ENCODE measurements at regions not wholly inside any gene's neighbourhood (a gene's known extent, or its start where the extent isn't known, plus 50 kb on each side); places are given as distances from the start of the nearest gene placed in this dataset.
"Not testable (repeated sequence)": the region's sequence is repeated elsewhere in the genome, so short reads cannot be mapped to it uniquely, and the experiment has no call there.

- no peak for DNase-seq
Observed at GRCh38 chrX:25503826-25504225, 488.1 kb upstream of the ARX start.

GRCh38 chrX:25507801-25508200 lies 492.0 kb upstream of the ARX start:
- no peak for DNase-seq

GRCh38 chrX:25519258-25519657 lies 503.5 kb upstream of the ARX start:
- no peak for DNase-seq

- DNase-seq, result not testable (repeated sequence)
Observed at GRCh38 chrX:25522443-25523010, 506.8 kb upstream of the ARX start.

- peak in 1 of 3 donors; percentile 1 for DNase-seq
Observed at GRCh38 chrX:25523574-25524540, 508.1 kb upstream of the ARX start.

GRCh38 chrX:25527156-25527555 lies 511.4 kb upstream of the ARX start:
- no peak for DNase-seq

- no peak for DNase-seq
Observed at GRCh38 chrX:25527596-25527995, 511.8 kb upstream of the ARX start.

- no peak for DNase-seq
Observed at GRCh38 chrX:25531096-25531495, 515.3 kb upstream of the ARX start.

GRCh38 chrX:25534091-25534490 lies 518.3 kb upstream of the ARX start:
- DNase-seq, result no peak

- DNase-seq, result no peak
Observed at GRCh38 chrX:25536307-25536970, 520.7 kb upstream of the ARX start.

- DNase-seq, result no peak
Observed at GRCh38 chrX:25537699-25538098, 521.9 kb upstream of the ARX start.

GRCh38 chrX:25544641-25545040 lies 528.9 kb upstream of the ARX start:
- DNase-seq, result no peak

GRCh38 chrX:25548811-25549210 lies 533.0 kb upstream of the ARX start:
- DNase-seq, result no peak

- no peak for DNase-seq
Observed at GRCh38 chrX:25555521-25555920, 539.8 kb upstream of the ARX start.

GRCh38 chrX:25558137-25558536 lies 542.4 kb upstream of the ARX start:
- DNase-seq, result no peak

- no peak for DNase-seq
Observed at GRCh38 chrX:25561190-25561589, 545.4 kb upstream of the ARX start.

- DNase-seq, result no peak
Observed at GRCh38 chrX:25573631-25574030, 557.9 kb upstream of the ARX start.

GRCh38 chrX:25596921-25597320 lies 541.2 kb upstream of the MAGEB18 start:
- DNase-seq, result no peak

GRCh38 chrX:25597551-25597950 lies 540.6 kb upstream of the MAGEB18 start:
- no peak for DNase-seq

GRCh38 chrX:25599061-25599460 lies 539.1 kb upstream of the MAGEB18 start:
- DNase-seq, result no peak

GRCh38 chrX:25600776-25601175 lies 537.4 kb upstream of the MAGEB18 start:
- no peak for DNase-seq

- DNase-seq, result no peak
Observed at GRCh38 chrX:25601323-25601722, 536.8 kb upstream of the MAGEB18 start.

GRCh38 chrX:25618248-25618647 lies 519.9 kb upstream of the MAGEB18 start:
- DNase-seq, result no peak

- no peak for DNase-seq
Observed at GRCh38 chrX:25640276-25640675, 497.9 kb upstream of the MAGEB18 start.
